Endothelial cell of umbilical vein (primary cell): ENCODE measurements at regions not wholly inside any gene's neighbourhood (a gene's known extent, or its start where the extent isn't known, plus 50 kb on each side); places are given as distances from the start of the nearest gene placed in this dataset.

Experiments
- BruUV-seq: library from RNA; stranded (reverse); fragments of 400-500 nt; replicated peaks from 2 replicates; lab custom pipeline; 2021; lab: Mats Ljungman, UMichigan
- CTCF ChIA-PET: fragments of 300-600, 350-600 bp; sonication (Branson Sonifier 250); formaldehyde crosslinking; loops from one replicate; lab custom pipeline; 2021; ENCODE audit warnings: antibody characterized with exemption, inconsistent platforms; lab: Charles Lee
- POLR2A ChIA-PET: fragments of 300-600, 350-600 bp; sonication (Branson Sonifier 250); formaldehyde crosslinking; loops from one replicate; lab custom pipeline; 2021; ENCODE audit warnings: antibody characterized with exemption, inconsistent platforms; lab: Charles Lee
- DNase-seq: peaks from one replicate; pipeline ENCODE4 v3.0.0-alpha.2; 2011; ENCODE audit warnings: low read depth, low spot score
- FAIRE-seq: peaks from 2 replicates; lab custom pipeline; 2011; peaks lifted over from hg19 to GRCh38; lab: Jason Lieb, UNC
- H2AFZ ChIP-seq: 2 replicates; pipeline ENCODE4 v1.6.0; 2012; ENCODE audit warnings: low read depth, low read length, control low read depth, inconsistent platforms
- H3K27ac ChIP-seq: 2 replicates; pipeline ENCODE4 v1.5.1; 2011; ENCODE audit warnings: low read depth, mild to moderate bottlenecking, control low read depth, low read length, moderate library complexity; ENCODE audit not compliant: insufficient read depth
- H3K27me3 ChIP-seq, 2 experiments: 2 replicates each; pipeline versions ENCODE4 v1.6.0 to v1.6.1; 2011; ENCODE audit warnings: low read length in 2 of 2, mixed read lengths in 1 of 2; ENCODE audit not compliant: control insufficient read depth in 2 of 2, insufficient read depth in 2 of 2
- H3K36me3 ChIP-seq, 2 experiments: 2 replicates in 1 of 2; 3 replicates in 1 of 2; pipeline ENCODE4 v1.5.1; 2011; ENCODE audit warnings: low read length in 2 of 2, mild to moderate bottlenecking in 1 of 2, moderate library complexity in 1 of 2; ENCODE audit not compliant: control insufficient read depth in 2 of 2, insufficient read depth in 2 of 2; ENCODE audit errors: extremely low read depth in 1 of 2
- H3K4me1 ChIP-seq: 3 replicates; pipeline ENCODE4 v1.5.1; 2011; ENCODE audit warnings: mild to moderate bottlenecking, low read length; ENCODE audit not compliant: control insufficient read depth, insufficient read depth; ENCODE audit errors: extremely low read depth
- H3K4me2 ChIP-seq: 2 replicates; pipeline ENCODE4 v1.6.1; 2011; ENCODE audit warnings: low read length, control low read depth, mixed read lengths; ENCODE audit not compliant: insufficient read depth
- H3K4me3 ChIP-seq, 3 experiments: fragments of 200-600 bp in 1 of 3; sonication (generic), shearing (Covaris generic) in 1 of 3; replicated peaks in 1 of 3; 2 replicates each; pipeline ENCODE4 v1.5.1; 2011 to 2016; ENCODE audit warnings: control low read depth in 3 of 3, low read length in 3 of 3, mild to moderate bottlenecking in 2 of 3, inconsistent platforms in 1 of 3, low read depth in 1 of 3, moderate library complexity in 1 of 3; ENCODE audit not compliant: insufficient read depth in 1 of 3
- H3K79me2 ChIP-seq: 2 replicates; pipeline ENCODE4 v1.6.0; 2012; ENCODE audit warnings: low read length, inconsistent platforms; ENCODE audit not compliant: control insufficient read depth, insufficient read depth
- H3K9ac ChIP-seq: replicated peaks from 2 replicates; pipeline ENCODE3; 2011; ENCODE audit warnings: low read length, control low read depth; ENCODE audit not compliant: insufficient read depth; ENCODE audit errors: extremely low read depth
- H3K9me1 ChIP-seq: replicated peaks from 3 replicates; pipeline ENCODE4 v1.6.0; 2011; ENCODE audit warnings: mild to moderate bottlenecking, low read length; ENCODE audit not compliant: control insufficient read depth, insufficient read depth; ENCODE audit errors: extremely low read depth
- H3K9me3 ChIP-seq: replicated peaks from 2 replicates; pipeline ENCODE4 v1.5.1; 2012; ENCODE audit warnings: low read length, inconsistent platforms; ENCODE audit not compliant: control insufficient read depth, insufficient read depth
- H4K20me1 ChIP-seq: replicated peaks from 2 replicates; pipeline ENCODE3; 2011; ENCODE audit warnings: mild to moderate bottlenecking, low read length; ENCODE audit not compliant: control insufficient read depth, insufficient read depth; ENCODE audit errors: extremely low read depth
- CTCF ChIP-seq, 2 donors: IDR thresholded peaks; 1 replicate in 1 of 2; 2 replicates in 1 of 2; pipeline ENCODE4 v1.5.1; 2011; ENCODE audit warnings: low read length in 2 of 2, mild to moderate bottlenecking in 2 of 2, moderate library complexity in 2 of 2, control low read depth in 1 of 2, inconsistent platforms in 1 of 2, low read depth in 1 of 2; ENCODE audit not compliant: insufficient read depth in 1 of 2; ENCODE audit errors: extremely low read depth in 1 of 2
- EZH2 ChIP-seq: IDR thresholded peaks from 2 replicates; pipeline ENCODE4 v1.6.1; 2012; ENCODE audit warnings: borderline replicate concordance, low read depth, mild to moderate bottlenecking, moderate library complexity, low read length, inconsistent platforms; ENCODE audit not compliant: severe bottlenecking
- FOS ChIP-seq: IDR thresholded peaks from 2 replicates; pipeline ENCODE4 v1.6.1; 2011; ENCODE audit warnings: mild to moderate bottlenecking, low read length, moderate library complexity, borderline replicate concordance; ENCODE audit not compliant: insufficient read depth
- GATA2 ChIP-seq: IDR thresholded peaks from 2 replicates; pipeline ENCODE4 v1.7.0; 2011; ENCODE audit warnings: low read depth, mild to moderate bottlenecking, moderate library complexity, mixed read lengths, low read length; ENCODE audit not compliant: insufficient read length, insufficient read depth
- JUN ChIP-seq: IDR thresholded peaks from 2 replicates; pipeline ENCODE4 v1.6.1; 2011; ENCODE audit warnings: borderline replicate concordance, low read depth; ENCODE audit not compliant: insufficient read length, insufficient read depth
- MAX ChIP-seq: IDR thresholded peaks from 2 replicates; pipeline ENCODE4 v1.6.1; 2011; ENCODE audit not compliant: insufficient read depth, insufficient read length
- MYC ChIP-seq: IDR thresholded peaks from one replicate; pipeline ENCODE4 v1.6.1; 2011; ENCODE audit warnings: mild to moderate bottlenecking, low read depth, low read length
- POLR2A ChIP-seq: IDR thresholded peaks from 2 replicates; pipeline ENCODE4 v1.6.1; 2012; ENCODE audit warnings: low read depth, mild to moderate bottlenecking, control low read depth, low read length
- POLR2AphosphoS5 ChIP-seq: IDR thresholded peaks from 2 replicates; pipeline ENCODE4 v1.6.1; 2012; ENCODE audit warnings: low read depth, mild to moderate bottlenecking, control low read depth, low read length, moderate library complexity; ENCODE audit not compliant: insufficient read depth
- dilution Hi-C: fragments of 300-500 bp; cut with MboI; formaldehyde crosslinking; loops from one replicate; pipeline ENCODE4 v1.15.0; 2019; ENCODE audit warnings: low sequenced_read_pairs; ENCODE audit not compliant: extremely low pct_ligation_motif_present
- intact Hi-C: fragments of 100-400 bp; cut with micrococcal nuclease; formaldehyde crosslinking; loops from one replicate; pipeline ENCODE4 v1.10.0; 2022

GRCh38 chr22:47609653-47610052 is 847.2 kb downstream of the TBC1D22A start:
- dilution Hi-C loops: no loop called here

GRCh38 chr22:47608421-47608820 is 846.0 kb downstream of the TBC1D22A start:
- peaks cover 8% of the 10 kb centered on the region for H3K9me3 ChIP-seq
- no TSS peak for BruUV-seq
- no peak for DNase-seq
- H2AFZ ChIP-seq: no peak overlapping the region
- dilution Hi-C loops: no loop called here
- H3K9ac ChIP-seq: no peak overlapping the region
- no peaks in the 10 kb centered on the region for H3K4me1 ChIP-seq
- no peak overlapping the region for H3K4me2 ChIP-seq
- POLR2A ChIA-PET: no interaction called here
- H3K36me3 ChIP-seq: no peaks in the 10 kb centered on the region
- FAIRE-seq: no peak
- H3K4me3 ChIP-seq: no peak overlapping the region
- no peaks in the 10 kb centered on the region for H3K79me2 ChIP-seq
- H4K20me1 ChIP-seq: no peaks in the 10 kb centered on the region
- H3K27ac ChIP-seq: no peak overlapping the region
- CTCF ChIA-PET: no interaction called here
- TF ChIP-seq EZH2 (no peak), POLR2A (no peak), FOS (no peak), MAX (no peak), GATA2 (no peak), MYC (no peak), CTCF (IDR thresholded peaks at IDR 0.05; ENCODE audit: extremely low read depth in 1 of 2, insufficient read depth in 1 of 2, low read depth in 1 of 2, low read length in 2 of 2) (no peak), POLR2AphosphoS5 (no peak), JUN (no peak)
- H3K27me3 ChIP-seq: no peaks in the 10 kb centered on the region
- no peaks in the 10 kb centered on the region for H3K9me1 ChIP-seq
- intact Hi-C loops: no loop called here

More at GRCh38 chr22:47609653-47610052, 847.2 kb downstream of the TBC1D22A start:
- TF ChIP-seq JUN: no peak
- TF ChIP-seq CTCF (IDR thresholded peaks at IDR 0.05; ENCODE audit: extremely low read depth in 1 of 2, insufficient read depth in 1 of 2, low read depth in 1 of 2, low read length in 2 of 2): no peak
- no peak for FAIRE-seq
- H3K4me2 ChIP-seq: no peak overlapping the region
- H3K9me3 ChIP-seq: peaks cover 6% of the 10 kb centered on the region
- no peak overlapping the region for H3K9ac ChIP-seq
- no peaks in the 10 kb centered on the region for H4K20me1 ChIP-seq
- no peak overlapping the region for H3K4me3 ChIP-seq
- H3K27ac ChIP-seq: no peak overlapping the region
- no peaks in the 10 kb centered on the region for H3K9me1 ChIP-seq
- POLR2A ChIA-PET: no interaction called here
- H3K27me3 ChIP-seq: no peaks in the 10 kb centered on the region
- BruUV-seq: no TSS peak
- H3K36me3 ChIP-seq: no peaks in the 10 kb centered on the region
- intact Hi-C loops: no loop called here
- no peaks in the 10 kb centered on the region for H3K4me1 ChIP-seq
- CTCF ChIA-PET: no interaction called here
- H2AFZ ChIP-seq: no peak overlapping the region
- DNase-seq: no peak
- no peaks in the 10 kb centered on the region for H3K79me2 ChIP-seq
